AG10803 (cell line): ENCODE measurements at regions not wholly inside any gene's neighbourhood (a gene's known extent, or its start where the extent isn't known, plus 50 kb on each side); places are given as distances from the start of the nearest gene placed in this dataset.

Source experiments
- DNase-seq: peaks from one replicate; pipeline ENCODE4 v3.0.0; 2010; ENCODE audit warnings: low read depth
- H3K4me3 ChIP-seq: 2 replicates; pipeline ENCODE4 v1.5.1; 2011; ENCODE audit warnings: mild to moderate bottlenecking, low read length, control low read depth
- CTCF ChIP-seq: conservative IDR thresholded peaks from 2 replicates; pipeline ENCODE4 v1.5.1; 2011; ENCODE audit warnings: mild to moderate bottlenecking, low read length, control low read depth, inconsistent platforms

- TF ChIP-seq CTCF: no peak
- no peak overlapping the region for H3K4me3 ChIP-seq
- no peak for DNase-seq
These were observed 83.2 kb upstream of the SLC38A2 start for GRCh38 chr12:46455648-46456352.

GRCh38 chr12:46454981-46455380 is 82.4 kb upstream of the SLC38A2 start:
- H3K4me3 ChIP-seq: no peak overlapping the region
- TF ChIP-seq CTCF: no peak
- no peak for DNase-seq

GRCh38 chr12:46453428-46453827 is 80.9 kb upstream of the SLC38A2 start:
- TF ChIP-seq CTCF: no peak
- DNase-seq: no peak
- no peak overlapping the region for H3K4me3 ChIP-seq

- no peak overlapping the region for H3K4me3 ChIP-seq
- TF ChIP-seq CTCF: no peak
- no peak for DNase-seq
These were observed 80.2 kb upstream of the SLC38A2 start for GRCh38 chr12:46452776-46453175.

GRCh38 chr12:46452061-46452615 is 79.6 kb upstream of the SLC38A2 start:
- DNase-seq: no peak
- no peak for TF ChIP-seq CTCF
- no peak overlapping the region for H3K4me3 ChIP-seq

- no peak for DNase-seq
- H3K4me3 ChIP-seq: no peak overlapping the region
- no peak for TF ChIP-seq CTCF
These were observed 78.9 kb upstream of the SLC38A2 start for GRCh38 chr12:46451276-46452021.
